Mesendoderm (in vitro differentiated cells): ENCODE measurements at regions not wholly inside any gene's neighbourhood (a gene's known extent, or its start where the extent isn't known, plus 50 kb on each side); places are given as distances from the start of the nearest gene placed in this dataset.

Experiments used
- DNase-seq: peaks from one replicate; pipeline ENCODE4 v3.0.0; 2013
- H2AK5ac ChIP-seq: 2 replicates; pipeline ENCODE4 v1.6.1; 2013; ENCODE audit warnings: low read length, inconsistent platforms
- H2BK120ac ChIP-seq: 2 replicates; pipeline ENCODE4 v1.6.1; 2013; ENCODE audit warnings: low read depth, mild to moderate bottlenecking, low read length, moderate library complexity, mixed read lengths
- H2BK15ac ChIP-seq: replicated peaks from 2 replicates; pipeline ENCODE4 v1.6.1; 2013; ENCODE audit warnings: low read depth, mild to moderate bottlenecking, moderate library complexity
- H2BK5ac ChIP-seq: 2 replicates; pipeline ENCODE4 v1.6.1; 2013; ENCODE audit warnings: low read length, inconsistent platforms
- H3K18ac ChIP-seq: 2 replicates; pipeline ENCODE4 v1.6.1; 2013; ENCODE audit warnings: mild to moderate bottlenecking, low read length, mixed read lengths
- H3K23ac ChIP-seq: one replicate; pipeline ENCODE4 v1.6.1; 2013; ENCODE audit warnings: low read length
- H3K27ac ChIP-seq: 2 replicates; pipeline ENCODE4 v1.5.1; 2013; ENCODE audit warnings: low read depth, mild to moderate bottlenecking, inconsistent platforms, low read length, moderate library complexity
- H3K27me3 ChIP-seq: 2 replicates; pipeline ENCODE4 v1.6.1; 2013; ENCODE audit warnings: low read length, control low read depth, mild to moderate bottlenecking, inconsistent platforms; ENCODE audit not compliant: insufficient read depth, poor library complexity
- H3K36me3 ChIP-seq: 2 replicates; pipeline ENCODE4 v1.6.1; 2013; ENCODE audit warnings: low read length, inconsistent platforms; ENCODE audit not compliant: control insufficient read depth, insufficient read depth
- H3K4ac ChIP-seq: one replicate; pipeline ENCODE4 v1.6.1; 2013; ENCODE audit warnings: low read depth, mild to moderate bottlenecking, low read length, moderate library complexity
- H3K4me1 ChIP-seq: 2 replicates; pipeline ENCODE4 v1.6.1; 2013; ENCODE audit warnings: low read depth, low read length, inconsistent platforms; ENCODE audit not compliant: control insufficient read depth
- H3K4me2 ChIP-seq: 2 replicates; pipeline ENCODE4 v1.6.1; 2013; ENCODE audit warnings: low read length
- H3K4me3 ChIP-seq: 2 replicates; pipeline ENCODE4 v1.5.1; 2013; ENCODE audit warnings: mild to moderate bottlenecking, low read length
- H3K56ac ChIP-seq: one replicate; pipeline ENCODE4 v1.6.1; 2013; ENCODE audit warnings: low read length
- H3K79me1 ChIP-seq: 2 replicates; pipeline ENCODE4 v1.6.1; 2013; ENCODE audit warnings: low read length, inconsistent platforms
- H3K79me2 ChIP-seq: 2 replicates; pipeline ENCODE4 v1.6.1; 2013; ENCODE audit warnings: mild to moderate bottlenecking, low read length; ENCODE audit not compliant: control insufficient read depth, insufficient read depth
- H3K9ac ChIP-seq: 2 replicates; pipeline ENCODE4 v1.6.1; 2013; ENCODE audit warnings: low read length, inconsistent platforms
- H4K5ac ChIP-seq: one replicate; pipeline ENCODE4 v1.6.1; 2013; ENCODE audit warnings: low read length
- H4K8ac ChIP-seq: one replicate; pipeline ENCODE4 v1.6.1; 2013; ENCODE audit warnings: low read depth, mild to moderate bottlenecking, control low read depth, low read length, moderate library complexity
- WGBS: extraction: QIAGEN DNeasy Blood & Tissue Kit; methylation state at CpG from one replicate; pipeline ENCODE4 v1.1.7; 2013; ENCODE audit warnings: low lambda C conversion rate, missing lambda C conversion rate; ENCODE audit not compliant: insufficient coverage; ENCODE audit errors: extremely low coverage; 5-methylcytosine and 5-hydroxymethylcytosine counted together

DNA sequence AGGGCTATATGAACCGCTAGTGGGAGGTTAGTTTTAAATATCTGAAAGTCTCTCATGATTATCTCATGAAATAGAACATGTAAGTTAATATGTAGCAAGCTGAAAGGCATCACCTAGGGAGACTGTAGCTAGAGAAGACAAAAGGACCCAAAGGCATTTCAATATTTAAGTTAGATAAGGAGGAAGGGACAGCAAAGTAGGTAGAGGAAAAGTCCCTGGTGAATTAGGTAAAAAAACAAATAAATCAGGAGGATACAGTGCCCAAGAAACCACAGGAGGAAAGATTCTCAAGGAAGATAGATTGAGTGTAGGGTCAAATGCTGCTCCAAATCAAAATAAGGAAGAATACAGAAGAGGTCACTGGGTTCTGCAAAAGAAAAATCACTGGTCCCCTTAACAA lies 175.5 kb downstream of the GASK1B start:
- Histone ChIP-seq H3K36me3 (no peaks in the 10 kb centered on the region), H2BK5ac (no peak overlapping the region), H3K27me3 (no peaks in the 10 kb centered on the region), H3K79me2 (no peaks in the 10 kb centered on the region), H2BK120ac (no peak overlapping the region), H3K9ac (no peak overlapping the region), H3K56ac (no peak overlapping the region), H4K5ac (no peak overlapping the region), H3K18ac (no peak overlapping the region), H3K4me3 (no peak overlapping the region), H3K4me1 (no peaks in the 10 kb centered on the region), H4K8ac (no peak overlapping the region), H3K79me1 (no peaks in the 10 kb centered on the region), H3K23ac (no peak overlapping the region), H3K4ac (no peak overlapping the region), H3K4me2 (no peak overlapping the region), H2BK15ac (no peak overlapping the region), H2AK5ac (no peak overlapping the region), H3K27ac (no peak overlapping the region)
- no peak for DNase-seq
- WGBS = no CpG with 5 or more reads among the region's 1 CpG

GRCh38 chr4:157996061-157997028 lies 176.5 kb downstream of the GASK1B start:
- Histone ChIP-seq H3K18ac (no peak overlapping the region), H3K36me3 (no peaks in the 10 kb centered on the region), H4K5ac (no peak overlapping the region), H3K79me2 (no peaks in the 10 kb centered on the region), H3K27me3 (no peaks in the 10 kb centered on the region), H2BK5ac (no peak overlapping the region), H4K8ac (no peak overlapping the region), H2BK120ac (no peak overlapping the region), H3K79me1 (no peaks in the 10 kb centered on the region), H3K23ac (no peak overlapping the region), H2AK5ac (no peak overlapping the region), H3K4ac (no peak overlapping the region), H3K4me1 (no peaks in the 10 kb centered on the region), H3K56ac (no peak overlapping the region), H3K4me2 (no peak overlapping the region), H3K4me3 (no peak overlapping the region), H3K9ac (no peak overlapping the region), H3K27ac (no peak overlapping the region), H2BK15ac (no peak overlapping the region)
- WGBS = no CpG with 5 or more reads among the region's 6 CpGs
- no peak for DNase-seq

DNA sequence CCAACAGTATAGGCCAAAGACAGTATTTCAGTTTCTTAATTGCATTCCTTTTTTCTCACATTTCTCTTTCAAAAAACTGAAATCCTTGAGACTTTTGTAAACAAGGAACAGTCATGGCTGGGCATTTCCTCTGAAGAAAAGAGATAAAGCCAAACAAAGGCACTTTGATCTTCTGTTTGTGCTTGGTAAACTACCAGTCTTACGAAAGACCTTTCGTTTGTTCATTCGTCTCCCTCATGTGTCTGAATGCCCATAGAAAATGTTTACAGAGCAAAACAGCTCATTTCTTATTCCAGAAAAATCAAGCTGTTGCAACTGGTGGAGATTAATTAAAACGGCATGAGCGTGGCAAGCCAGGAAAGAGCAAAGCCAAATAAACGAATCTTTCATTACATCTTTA lies 178.0 kb downstream of the GASK1B start:
- Histone ChIP-seq H3K4me1 (no peaks in the 10 kb centered on the region), H3K36me3 (no peaks in the 10 kb centered on the region), H3K4me3 (no peak overlapping the region), H3K56ac (no peak overlapping the region), H3K9ac (no peak overlapping the region), H3K79me1 (no peaks in the 10 kb centered on the region), H2BK15ac (no peak overlapping the region), H3K27me3 (no peaks in the 10 kb centered on the region), H2BK120ac (no peak overlapping the region), H3K4me2 (no peak overlapping the region), H3K18ac (no peak overlapping the region), H4K8ac (no peak overlapping the region), H2BK5ac (no peak overlapping the region), H4K5ac (no peak overlapping the region), H2AK5ac (no peak overlapping the region), H3K27ac (no peak overlapping the region), H3K79me2 (no peaks in the 10 kb centered on the region), H3K23ac (no peak overlapping the region), H3K4ac (no peak overlapping the region)
- DNase-seq = peak; percentile 12
- no CpG with 5 or more reads among the region's 6 CpGs for WGBS

DNA sequence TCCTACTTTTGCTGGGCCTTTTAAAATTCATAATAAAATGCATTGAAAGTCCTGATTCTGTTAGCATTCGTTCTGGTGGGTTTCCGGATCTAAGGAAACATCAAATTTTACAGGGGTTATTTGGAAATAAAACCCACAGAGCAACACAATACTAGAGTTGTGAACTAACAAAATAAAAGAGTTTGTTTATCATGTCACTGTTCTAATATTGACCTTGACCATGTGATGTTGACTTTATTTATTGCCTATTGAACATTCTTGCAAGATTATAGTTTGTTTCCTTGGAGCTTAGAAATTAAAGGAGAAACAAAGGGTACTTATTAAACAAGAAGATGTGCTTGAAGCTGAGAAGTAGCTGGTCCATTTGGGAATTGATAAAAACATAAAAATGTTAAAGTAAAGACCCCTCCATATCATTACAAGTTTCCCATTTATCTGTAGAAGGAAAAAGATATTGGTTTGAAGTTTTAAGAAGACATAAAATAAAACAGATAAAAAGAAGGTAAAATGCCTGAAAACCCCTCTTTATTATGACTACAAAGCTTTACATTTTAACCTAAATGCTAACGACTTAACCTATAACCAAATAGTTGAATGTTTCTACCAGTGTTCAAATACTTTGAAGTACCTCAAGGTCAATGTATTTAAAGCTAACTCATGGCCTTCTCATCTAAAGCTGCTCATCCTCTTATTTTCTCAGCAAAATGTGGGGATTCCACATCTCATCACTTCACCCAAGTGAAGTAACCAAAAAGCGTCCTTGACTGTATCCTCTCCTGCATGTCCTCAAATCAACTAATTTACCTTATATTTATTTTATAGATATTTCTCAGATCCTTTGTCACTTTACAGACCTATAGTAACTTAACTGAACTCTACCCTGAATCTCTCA lies 179.6 kb downstream of the GASK1B start:
- Histone ChIP-seq H3K4ac (no peak overlapping the region), H3K27me3 (no peaks in the 10 kb centered on the region), H3K23ac (no peak overlapping the region), H3K56ac (no peak overlapping the region), H2AK5ac (no peak overlapping the region), H3K27ac (no peak overlapping the region), H3K4me1 (no peaks in the 10 kb centered on the region), H2BK5ac (no peak overlapping the region), H3K79me2 (no peaks in the 10 kb centered on the region), H4K5ac (no peak overlapping the region), H4K8ac (no peak overlapping the region), H3K4me3 (no peak overlapping the region), H3K36me3 (no peaks in the 10 kb centered on the region), H3K79me1 (no peaks in the 10 kb centered on the region), H2BK120ac (no peak overlapping the region), H3K4me2 (no peak overlapping the region), H2BK15ac (no peak overlapping the region), H3K9ac (no peak overlapping the region), H3K18ac (no peak overlapping the region)
- no CpG with 5 or more reads among the region's 4 CpGs for WGBS
- no peak for DNase-seq

DNA sequence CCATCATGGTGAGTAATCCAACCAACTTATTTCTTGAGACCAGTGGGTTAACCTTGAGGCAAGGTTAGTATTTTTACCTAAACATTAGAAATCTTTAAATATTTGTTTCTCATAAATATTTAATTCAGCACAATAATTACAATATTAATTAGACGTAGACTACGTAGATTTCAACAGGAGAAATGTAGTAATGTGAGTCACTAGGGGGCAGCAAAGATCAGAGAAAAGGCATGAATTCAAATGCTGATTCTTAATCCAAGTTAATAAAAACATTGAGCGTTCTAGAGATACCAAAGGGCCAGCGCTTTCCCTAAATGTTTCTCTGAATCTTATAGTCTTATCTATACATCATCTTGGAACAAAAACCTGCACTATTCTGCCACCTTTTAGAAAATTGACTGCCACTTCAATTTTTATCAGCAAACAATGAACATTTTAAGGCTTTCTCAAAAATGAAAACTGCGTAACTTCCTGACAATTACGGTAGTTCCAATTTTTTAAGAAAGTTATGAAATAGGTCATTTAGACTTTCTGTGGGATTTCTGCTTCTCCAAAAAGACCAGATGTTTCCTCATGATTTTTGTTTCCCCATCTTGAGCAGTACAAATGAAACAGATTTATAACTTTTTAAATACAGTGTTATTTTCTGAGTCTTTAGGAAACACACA lies 180.7 kb downstream of the GASK1B start:
- WGBS = no CpG with 5 or more reads among the region's 6 CpGs
- Histone ChIP-seq H3K27me3 (no peaks in the 10 kb centered on the region), H2BK5ac (no peak overlapping the region), H4K5ac (no peak overlapping the region), H3K4me1 (no peaks in the 10 kb centered on the region), H3K27ac (no peak overlapping the region), H4K8ac (no peak overlapping the region), H3K36me3 (no peaks in the 10 kb centered on the region), H3K23ac (no peak overlapping the region), H3K4me2 (no peak overlapping the region), H3K79me2 (no peaks in the 10 kb centered on the region), H3K56ac (no peak overlapping the region), H2BK15ac (no peak overlapping the region), H2BK120ac (no peak overlapping the region), H3K18ac (no peak overlapping the region), H2AK5ac (no peak overlapping the region), H3K4me3 (no peak overlapping the region), H3K79me1 (no peaks in the 10 kb centered on the region), H3K9ac (no peak overlapping the region), H3K4ac (no peak overlapping the region)
- DNase-seq = peak; percentile 55
